ENCODE measurements at regions not wholly inside any gene's neighbourhood (a gene's known extent, or its start where the extent isn't known, plus 50 kb on each side); places are given as distances from the start of the nearest gene placed in this dataset.

GRCh38 chr4:19486400-19486799 lies 765.3 kb upstream of the SLIT2 start:
- TF ChIP-seq CTCF (conservative IDR thresholded peaks at IDR 0.05) (no peak), EZH2 (IDR thresholded peaks at IDR 0.05; ENCODE audit: low read depth) (no peak)

All from PC-9 (cell line).